ENCODE measurements at regions not wholly inside any gene's neighbourhood (a gene's known extent, or its start where the extent isn't known, plus 50 kb on each side); places are given as distances from the start of the nearest gene placed in this dataset.

- Histone ChIP-seq H2AFZ (ENCODE audit: low read length) (no peak overlapping the region), H3K27ac (ENCODE audit: low read depth, low read length, poor library complexity, severe bottlenecking) (no peak overlapping the region), H3K9me3 (ENCODE audit: low read length) (no peaks in the 10 kb centered on the region), H3F3A (ENCODE audit: insufficient read depth, low read length) (no peaks in the 10 kb centered on the region), H3K4me3 (ENCODE audit: low read depth, low read length, poor library complexity, severe bottlenecking) (no peak overlapping the region), H3K36me3 (ENCODE audit: insufficient read depth, low read length) (no peaks in the 10 kb centered on the region), H4K20me1 (ENCODE audit: insufficient read depth, low read length) (no peaks in the 10 kb centered on the region), H3K4me1 (ENCODE audit: insufficient read depth, low read length, severe bottlenecking) (no peaks in the 10 kb centered on the region), H3K9me2 (ENCODE audit: low read depth, low read length) (no peaks in the 10 kb centered on the region), H3K27me3 (ENCODE audit: insufficient read depth, low read length) (no peaks in the 10 kb centered on the region), H3K4me2 (ENCODE audit: low read length) (no peak overlapping the region), H3K79me2 (ENCODE audit: insufficient read depth, low read length) (no peaks in the 10 kb centered on the region), H3K9ac (ENCODE audit: low read length) (no peak overlapping the region)
- no peak for TF ChIP-seq CTCF (IDR thresholded peaks at IDR 0.05; ENCODE audit: low read length)
- TF ChIP-seq EZH2 (IDR thresholded peaks at IDR 0.05; ENCODE audit: borderline replicate concordance, low read length): no peak
These were observed 312.9 kb downstream of the RRAGC start for GRCh38 chr1:38546636-38547035.

- H2AFZ ChIP-seq (ENCODE audit: low read length): no peak overlapping the region
- H3K27ac ChIP-seq (ENCODE audit: low read depth, low read length, poor library complexity, severe bottlenecking): no peak overlapping the region
- H4K20me1 ChIP-seq (ENCODE audit: insufficient read depth, low read length): no peaks in the 10 kb centered on the region
- no peak overlapping the region for H3K4me2 ChIP-seq (ENCODE audit: low read length)
- no peaks in the 10 kb centered on the region for H3K27me3 ChIP-seq (ENCODE audit: insufficient read depth, low read length)
- no peaks in the 10 kb centered on the region for H3K9me3 ChIP-seq (ENCODE audit: low read length)
- no peaks in the 10 kb centered on the region for H3K4me1 ChIP-seq (ENCODE audit: insufficient read depth, low read length, severe bottlenecking)
- no peak overlapping the region for H3K9ac ChIP-seq (ENCODE audit: low read length)
- no peaks in the 10 kb centered on the region for H3K9me2 ChIP-seq (ENCODE audit: low read depth, low read length)
- no peaks in the 10 kb centered on the region for H3K79me2 ChIP-seq (ENCODE audit: insufficient read depth, low read length)
- no peaks in the 10 kb centered on the region for H3F3A ChIP-seq (ENCODE audit: insufficient read depth, low read length)
- TF ChIP-seq EZH2 (IDR thresholded peaks at IDR 0.05; ENCODE audit: borderline replicate concordance, low read length): no peak
- no peak for TF ChIP-seq CTCF (IDR thresholded peaks at IDR 0.05; ENCODE audit: low read length)
- H3K4me3 ChIP-seq (ENCODE audit: low read depth, low read length, poor library complexity, severe bottlenecking): no peak overlapping the region
- H3K36me3 ChIP-seq (ENCODE audit: insufficient read depth, low read length): no peaks in the 10 kb centered on the region
These were observed 318.3 kb downstream of the RRAGC start for GRCh38 chr1:38541223-38541622.

- Histone ChIP-seq H3K27ac (ENCODE audit: low read depth, low read length, poor library complexity, severe bottlenecking) (no peak overlapping the region), H3K9me2 (ENCODE audit: low read depth, low read length) (no peaks in the 10 kb centered on the region), H3K27me3 (ENCODE audit: insufficient read depth, low read length) (no peaks in the 10 kb centered on the region), H3K9ac (ENCODE audit: low read length) (no peak overlapping the region), H2AFZ (ENCODE audit: low read length) (no peak overlapping the region), H3K4me3 (ENCODE audit: low read depth, low read length, poor library complexity, severe bottlenecking) (no peak overlapping the region), H4K20me1 (ENCODE audit: insufficient read depth, low read length) (no peaks in the 10 kb centered on the region), H3K4me2 (ENCODE audit: low read length) (no peak overlapping the region), H3K9me3 (ENCODE audit: low read length) (no peaks in the 10 kb centered on the region), H3K79me2 (ENCODE audit: insufficient read depth, low read length) (no peaks in the 10 kb centered on the region), H3K4me1 (ENCODE audit: insufficient read depth, low read length, severe bottlenecking) (no peaks in the 10 kb centered on the region), H3F3A (ENCODE audit: insufficient read depth, low read length) (no peaks in the 10 kb centered on the region), H3K36me3 (ENCODE audit: insufficient read depth, low read length) (no peaks in the 10 kb centered on the region)
- TF ChIP-seq EZH2 (IDR thresholded peaks at IDR 0.05; ENCODE audit: borderline replicate concordance, low read length) (no peak), CTCF (IDR thresholded peaks at IDR 0.05; ENCODE audit: low read length) (no peak)
These were observed 319.6 kb downstream of the RRAGC start for GRCh38 chr1:38539931-38540330.

Measured in OCI-LY1 (cell line).